GM13977 (cell line): ENCODE measurements at regions not wholly inside any gene's neighbourhood (a gene's known extent, or its start where the extent isn't known, plus 50 kb on each side); places are given as distances from the start of the nearest gene placed in this dataset.

ENCODE experiments used
- DNase-seq: peaks from one replicate; pipeline ENCODE4 v3.0.0; 2012; ENCODE audit warnings: low spot score
- in situ Hi-C: fragments of 300-500 bp; cut with MboI; formaldehyde crosslinking; loops from one replicate; pipeline ENCODE4 v1.12.0; 2022; ENCODE audit warnings: low sequenced_read_pairs, low pct_unique_long_range_greater_than_20kb, mixed read lengths, inconsistent platforms; ENCODE audit not compliant: unreplicated experiment
- TF ChIP-seq, protein P1 (sequence below): IDR thresholded peaks from 2 replicates; pipeline ENCODE4 v1.5.1; 2012; ENCODE audit warnings: mild to moderate bottlenecking, control low read depth; ENCODE audit not compliant: insufficient read depth; ENCODE audit errors: extremely low read depth, missing control alignments

DNA sequence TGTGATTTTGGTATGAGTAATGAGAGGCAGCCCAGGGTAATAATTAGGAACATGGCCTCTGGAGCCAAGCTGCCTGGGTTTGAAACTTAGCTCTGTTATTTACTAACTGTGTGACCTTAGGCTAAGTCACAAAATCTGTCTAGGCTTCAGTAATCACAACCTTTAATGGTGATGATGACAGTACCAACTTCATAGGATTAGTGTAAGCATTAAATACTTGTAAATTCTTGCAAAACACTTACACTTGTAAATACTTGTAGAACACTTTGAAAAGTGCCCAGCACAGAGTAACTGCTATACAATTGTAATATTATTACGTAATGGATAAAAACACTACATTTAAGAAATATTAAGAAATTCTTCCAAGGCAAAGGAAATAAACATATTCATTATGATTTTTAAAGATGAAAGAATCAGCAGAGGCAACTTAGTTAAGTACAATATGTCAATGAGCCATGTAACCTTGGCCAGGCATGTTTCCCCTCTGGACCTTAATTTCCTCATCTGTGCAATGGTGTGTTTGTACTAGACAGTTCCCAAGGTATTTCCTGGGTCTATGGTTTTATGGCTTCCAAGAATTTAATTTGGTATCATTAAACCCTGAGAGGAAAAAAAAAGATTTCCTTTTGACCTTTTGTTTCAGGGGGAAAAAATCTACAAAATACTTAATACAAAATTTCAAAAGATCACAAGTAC lies 628.5 kb upstream of the KLHL1 start:
- no peak for DNase-seq
- in situ Hi-C loops = no loop called here
- TF ChIP-seq, protein P1, sequence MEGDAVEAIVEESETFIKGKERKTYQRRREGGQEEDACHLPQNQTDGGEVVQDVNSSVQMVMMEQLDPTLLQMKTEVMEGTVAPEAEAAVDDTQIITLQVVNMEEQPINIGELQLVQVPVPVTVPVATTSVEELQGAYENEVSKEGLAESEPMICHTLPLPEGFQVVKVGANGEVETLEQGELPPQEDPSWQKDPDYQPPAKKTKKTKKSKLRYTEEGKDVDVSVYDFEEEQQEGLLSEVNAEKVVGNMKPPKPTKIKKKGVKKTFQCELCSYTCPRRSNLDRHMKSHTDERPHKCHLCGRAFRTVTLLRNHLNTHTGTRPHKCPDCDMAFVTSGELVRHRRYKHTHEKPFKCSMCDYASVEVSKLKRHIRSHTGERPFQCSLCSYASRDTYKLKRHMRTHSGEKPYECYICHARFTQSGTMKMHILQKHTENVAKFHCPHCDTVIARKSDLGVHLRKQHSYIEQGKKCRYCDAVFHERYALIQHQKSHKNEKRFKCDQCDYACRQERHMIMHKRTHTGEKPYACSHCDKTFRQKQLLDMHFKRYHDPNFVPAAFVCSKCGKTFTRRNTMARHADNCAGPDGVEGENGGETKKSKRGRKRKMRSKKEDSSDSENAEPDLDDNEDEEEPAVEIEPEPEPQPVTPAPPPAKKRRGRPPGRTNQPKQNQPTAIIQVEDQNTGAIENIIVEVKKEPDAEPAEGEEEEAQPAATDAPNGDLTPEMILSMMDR = no peak

DNA sequence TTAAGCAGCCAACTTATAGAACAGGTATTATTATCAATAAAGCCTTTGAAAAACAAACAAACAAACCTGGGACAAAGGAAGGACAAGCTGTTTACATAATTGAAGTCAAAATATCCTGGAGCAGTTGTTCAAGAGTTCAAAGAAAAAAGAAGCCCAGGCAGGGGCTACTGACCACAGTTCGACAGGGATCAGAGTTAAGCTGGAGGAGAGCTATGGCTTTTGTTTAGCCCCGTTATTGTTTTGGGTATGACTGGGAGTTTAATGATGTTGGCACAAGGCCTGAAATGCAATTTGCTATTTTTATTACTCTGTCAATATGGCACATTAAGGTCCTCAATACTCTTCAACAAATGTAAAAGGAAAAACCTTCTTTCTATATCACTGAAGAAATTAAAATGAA lies 624.4 kb upstream of the KLHL1 start:
- in situ Hi-C loops = no loop called here
- DNase-seq = no peak
- TF ChIP-seq, protein P1 = no peak

GRCh38 chr13:70729369-70729768 lies 621.1 kb upstream of the KLHL1 start:
- no peak for DNase-seq
- TF ChIP-seq, protein P1 = no peak

GRCh38 chr13:70723732-70724131 lies 615.5 kb upstream of the KLHL1 start:
- DNase-seq = no peak
- TF ChIP-seq, protein P1 = no peak
- in situ Hi-C loops = no loop called here

More at GRCh38 chr13:70729369-70729768, 621.1 kb upstream of the KLHL1 start:
- in situ Hi-C loops = no loop called here

GRCh38 chr13:70720386-70720785 lies 612.1 kb upstream of the KLHL1 start:
- TF ChIP-seq, protein P1 = no peak
- no peak for DNase-seq
- in situ Hi-C loops = no loop called here

DNA sequence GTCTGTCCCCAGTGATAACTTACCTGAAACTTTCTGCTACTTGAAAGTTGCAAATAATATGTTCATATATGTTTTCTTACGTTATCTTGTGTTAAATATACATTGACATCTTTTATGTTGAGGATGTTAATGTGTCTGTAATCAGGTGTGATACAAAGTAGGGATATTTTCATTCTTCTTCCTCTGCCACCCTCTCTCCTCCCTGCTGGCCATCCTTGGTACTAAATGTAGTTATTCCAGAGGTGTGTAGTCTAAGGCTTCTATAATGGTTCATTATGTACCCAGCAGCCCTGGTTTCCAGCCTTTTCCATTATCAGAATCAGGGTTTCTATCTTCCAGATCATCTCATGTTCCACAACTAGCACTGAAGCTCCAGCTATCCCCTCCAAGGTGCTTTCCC lies 606.7 kb upstream of the KLHL1 start:
- in situ Hi-C loops = no loop called here
- TF ChIP-seq, protein P1 = no peak
- DNase-seq = no peak
